ENCODE measurements at regions not wholly inside any gene's neighbourhood (a gene's known extent, or its start where the extent isn't known, plus 50 kb on each side); places are given as distances from the start of the nearest gene placed in this dataset.

- H3K36me3 ChIP-seq (ENCODE audit: control insufficient read depth, insufficient read depth, low read length), result no peaks in the 10 kb centered on the region
- ChIA-PET CTCF (no interaction called here), POLR2A (no interaction called here)
- no peak for DNase-seq (ENCODE audit: low read depth)
- peaks cover 2% of the 10 kb centered on the region; the same call in 1 of the 2 replicates for H3K27me3 ChIP-seq (ENCODE audit: control insufficient read depth, insufficient read depth, low read length)
- H3K4me3 ChIP-seq (ENCODE audit: low read depth, low read length), result no peak overlapping the region
- no peak for TF ChIP-seq CTCF (IDR thresholded peaks at IDR 0.05; ENCODE audit: insufficient read depth, low read depth, low read length)
These were observed 89.6 kb upstream of the MIER3 start for GRCh38 chr5:57041570-57041969.

GRCh38 chr5:57042524-57042931 lies 90.6 kb upstream of the MIER3 start:
- no peak for DNase-seq (ENCODE audit: low read depth)
- POLR2A ChIA-PET, result no interaction called here
- CTCF ChIA-PET, result no interaction called here
- TF ChIP-seq CTCF (IDR thresholded peaks at IDR 0.05; ENCODE audit: insufficient read depth, low read depth, low read length), result no peak
- Histone ChIP-seq H3K27me3 (ENCODE audit: control insufficient read depth, insufficient read depth, low read length) (peaks cover 2% of the 10 kb centered on the region; the same call in 1 of the 2 replicates), H3K36me3 (ENCODE audit: control insufficient read depth, insufficient read depth, low read length) (no peaks in the 10 kb centered on the region), H3K4me3 (ENCODE audit: low read depth, low read length) (no peak overlapping the region)

GRCh38 chr5:57054135-57054534 lies 102.2 kb upstream of the MIER3 start:
- Histone ChIP-seq H3K36me3 (ENCODE audit: control insufficient read depth, insufficient read depth, low read length) (no peaks in the 10 kb centered on the region), H3K4me3 (ENCODE audit: low read depth, low read length) (no peak overlapping the region), H3K27me3 (ENCODE audit: control insufficient read depth, insufficient read depth, low read length) (peaks cover 2% of the 10 kb centered on the region; the same call in 1 of the 2 replicates)
- no peak for TF ChIP-seq CTCF (IDR thresholded peaks at IDR 0.05; ENCODE audit: insufficient read depth, low read depth, low read length)
- DNase-seq (ENCODE audit: low read depth), result no peak
- ChIA-PET CTCF (no interaction called here), POLR2A (no interaction called here)

GRCh38 chr5:57054671-57055070 lies 102.7 kb upstream of the MIER3 start:
- POLR2A ChIA-PET, result no interaction called here
- CTCF ChIA-PET, result no interaction called here
- TF ChIP-seq CTCF (IDR thresholded peaks at IDR 0.05; ENCODE audit: insufficient read depth, low read depth, low read length), result no peak
- H3K4me3 ChIP-seq (ENCODE audit: low read depth, low read length), result no peak overlapping the region
- H3K27me3 ChIP-seq (ENCODE audit: control insufficient read depth, insufficient read depth, low read length), result peaks cover 2% of the 10 kb centered on the region; the same call in 1 of the 2 replicates
- DNase-seq (ENCODE audit: low read depth), result no peak
- H3K36me3 ChIP-seq (ENCODE audit: control insufficient read depth, insufficient read depth, low read length), result no peaks in the 10 kb centered on the region

- H3K36me3 ChIP-seq (ENCODE audit: control insufficient read depth, insufficient read depth, low read length), result no peaks in the 10 kb centered on the region
- TF ChIP-seq CTCF (IDR thresholded peaks at IDR 0.05; ENCODE audit: insufficient read depth, low read depth, low read length), result no peak
- no peak overlapping the region for H3K4me3 ChIP-seq (ENCODE audit: low read depth, low read length)
- ChIA-PET CTCF (interaction anchor here (0.6 kb wide), 1 partner anchor 51 kb away, joined by 3 read pairs; no protein-coding TSS in a partner anchor), POLR2A (no interaction called here)
- H3K27me3 ChIP-seq (ENCODE audit: control insufficient read depth, insufficient read depth, low read length), result peaks cover 2% of the 10 kb centered on the region; the same call in 1 of the 2 replicates
- DNase-seq (ENCODE audit: low read depth), result no peak
These were observed 103.8 kb upstream of the MIER3 start for GRCh38 chr5:57055731-57056130.
